HEK293 (cell line): ENCODE measurements at regions not wholly inside any gene's neighbourhood (a gene's known extent, or its start where the extent isn't known, plus 50 kb on each side); places are given as distances from the start of the nearest gene placed in this dataset.

Experiments used
- CTCF ChIA-PET: fragments of 350-600 bp; formaldehyde crosslinking; extraction: SDS; loops from one replicate; lab custom pipeline; 2021; ENCODE audit warnings: antibody characterized with exemption; lab: Yijun Ruan, JAX
- POLR2A ChIA-PET: fragments of 300-600 bp; formaldehyde crosslinking; extraction: SDS; loops from one replicate; lab custom pipeline; 2020; ENCODE audit warnings: antibody characterized with exemption, inconsistent platforms; lab: Yijun Ruan, JAX
- H3K27ac ChIP-seq: fragments of 200-500 bp; sonication (Bioruptor generic); 2 replicates; pipeline ENCODE4 v1.5.1; 2014; ENCODE audit warnings: low read depth, low read length, control low read depth, inconsistent platforms; ENCODE audit errors: extremely low read depth
- H3K36me3 ChIP-seq, 2 experiments: fragments of 200-500 bp in 1 of 2; sonication (Bioruptor generic) in 1 of 2; 1 replicate in 1 of 2; 2 replicates in 1 of 2; pipeline ENCODE4 v1.5.1; 2014 to 2017; ENCODE audit warnings: inconsistent platforms in 2 of 2, low read length in 2 of 2; ENCODE audit not compliant: control insufficient read depth in 2 of 2, insufficient read depth in 1 of 2
- H3K4me1 ChIP-seq: fragments of 200-500 bp; sonication (Bioruptor generic); 2 replicates; pipeline ENCODE4 v1.5.1; 2014; ENCODE audit warnings: mild to moderate bottlenecking, low read length, inconsistent platforms; ENCODE audit not compliant: control insufficient read depth, insufficient read depth
- H3K4me3 ChIP-seq: 2 replicates; pipeline ENCODE4 v1.5.1; 2011; ENCODE audit warnings: low read depth, mild to moderate bottlenecking, control low read depth, low read length, moderate library complexity
- H3K9me3 ChIP-seq: fragments of 200-500 bp; sonication (Bioruptor generic); 2 replicates; pipeline ENCODE4 v1.5.1; 2014; ENCODE audit warnings: low read depth, low read length, inconsistent platforms; ENCODE audit not compliant: control insufficient read depth, insufficient read depth
- KLF7 ChIP-seq: fragments of 450-650 bp; formaldehyde crosslinking; IDR thresholded peaks from 2 replicates; pipeline ENCODE4 v1.5.1; 2016; ENCODE audit warnings: missing biosample characterization, missing genetic modification characterization, borderline replicate concordance
- ZBTB21 ChIP-seq: fragments of 450-650 bp; formaldehyde crosslinking; IDR thresholded peaks from 2 replicates; pipeline ENCODE4 v1.5.1; 2017; ENCODE audit warnings: missing biosample characterization, missing genetic modification characterization
- ZFP3 ChIP-seq: fragments of 450-650 bp; formaldehyde crosslinking; IDR thresholded peaks from 2 replicates; pipeline ENCODE4 v1.5.1; 2016; ENCODE audit warnings: low read depth, missing biosample characterization, missing genetic modification characterization
- ZNF114 ChIP-seq: fragments of 450-650 bp; formaldehyde crosslinking; IDR thresholded peaks from 2 replicates; pipeline ENCODE4 v1.5.0; 2017; ENCODE audit warnings: missing biosample characterization, missing genetic modification characterization
- ZNF202 ChIP-seq: fragments of 450-650 bp; formaldehyde crosslinking; IDR thresholded peaks from 2 replicates; pipeline ENCODE4 v1.5.1; 2016; ENCODE audit warnings: missing biosample characterization, missing genetic modification characterization, borderline replicate concordance
- ZNF350 ChIP-seq: fragments of 450-650 bp; formaldehyde crosslinking; IDR thresholded peaks from 2 replicates; pipeline ENCODE4 v1.5.0; 2017; ENCODE audit warnings: missing biosample characterization, mild to moderate bottlenecking, missing genetic modification characterization
- ZNF37A ChIP-seq: fragments of 450-650 bp; IDR thresholded peaks from 2 replicates; pipeline ENCODE4 v1.5.1; 2018; ENCODE audit warnings: missing biosample characterization, missing genetic modification characterization
- ZNF416 ChIP-seq: fragments of 450-650 bp; formaldehyde crosslinking; IDR thresholded peaks from 2 replicates; pipeline ENCODE4 v1.5.1; 2016; ENCODE audit warnings: missing biosample characterization, missing genetic modification characterization
- ZNF423 ChIP-seq: fragments of 450-650 bp; formaldehyde crosslinking; IDR thresholded peaks from 2 replicates; pipeline ENCODE4 v1.5.1; 2016; ENCODE audit warnings: missing biosample characterization, missing genetic modification characterization
- ZNF549 ChIP-seq: fragments of 450-650 bp; IDR thresholded peaks from 2 replicates; pipeline ENCODE4 v1.5.1; 2018; ENCODE audit warnings: missing biosample characterization, missing genetic modification characterization, mild to moderate bottlenecking, inconsistent platforms, moderate library complexity
- ZNF701 ChIP-seq: fragments of 450-650 bp; formaldehyde crosslinking; IDR thresholded peaks from 2 replicates; pipeline ENCODE4 v1.5.1; 2016; ENCODE audit warnings: missing biosample characterization, missing genetic modification characterization
- TF ChIP-seq, protein P1 (sequence below): fragments of 450-650 bp; formaldehyde crosslinking; IDR thresholded peaks from 2 replicates; pipeline ENCODE4 v1.5.1; 2016; ENCODE audit warnings: missing biosample characterization, missing genetic modification characterization
- TF ChIP-seq, protein P2 (sequence below): fragments of 450-650 bp; formaldehyde crosslinking; IDR thresholded peaks from 2 replicates; pipeline ENCODE4 v1.5.1; 2016; ENCODE audit warnings: missing biosample characterization, missing genetic modification characterization
- TF ChIP-seq, protein P3 (sequence below): fragments of 450-650 bp; formaldehyde crosslinking; conservative IDR thresholded peaks from 2 replicates; pipeline ENCODE4 v1.5.1; 2016; ENCODE audit warnings: low read depth, missing biosample characterization, missing genetic modification characterization
- TF ChIP-seq, protein P4 (sequence below): fragments of 450-650 bp; formaldehyde crosslinking; IDR thresholded peaks from 2 replicates; pipeline ENCODE4 v1.5.1; 2017; ENCODE audit warnings: missing biosample characterization, missing genetic modification characterization
- TF ChIP-seq, protein P5 (sequence below): fragments of 450-650 bp; formaldehyde crosslinking; IDR thresholded peaks from 2 replicates; pipeline ENCODE4 v1.5.1; 2017; ENCODE audit warnings: missing biosample characterization, mild to moderate bottlenecking, missing genetic modification characterization, moderate library complexity
- TF ChIP-seq, protein P6 (sequence below): fragments of 450-650 bp; formaldehyde crosslinking; IDR thresholded peaks from 2 replicates; pipeline ENCODE4 v1.5.1; 2017; ENCODE audit warnings: missing biosample characterization, missing genetic modification characterization

DNA sequence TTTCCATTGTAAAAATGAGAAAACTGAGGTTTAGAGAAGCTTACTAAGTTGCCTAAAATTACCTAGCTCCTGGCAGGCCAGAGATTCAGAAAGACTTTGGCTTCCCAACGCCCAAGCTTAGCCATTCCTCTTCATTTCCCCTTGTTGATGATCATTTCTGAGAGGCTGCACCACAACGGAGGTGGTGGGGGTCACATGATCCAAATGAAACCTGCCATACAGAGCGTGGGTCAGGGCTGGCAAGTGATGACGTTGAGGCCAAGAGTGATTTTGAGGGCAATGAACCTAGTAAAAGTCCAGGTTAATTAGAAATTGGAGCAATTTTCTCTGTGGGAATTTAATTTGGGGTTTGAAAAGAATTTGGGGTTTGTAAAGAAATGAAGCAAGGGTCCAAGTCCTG, 109.9 kb downstream of the TMEM182 start:
- POLR2A ChIA-PET, result no interaction called here
- CTCF ChIA-PET, result interaction anchor here (0.6 to 4.0 kb wide), 4 partner anchors 17 to 494 kb away, joined by 3 to 42 read pairs (median 7); no protein-coding TSS in a partner anchor

More for the DNA sequence above, 109.9 kb downstream of the TMEM182 start:
- Histone ChIP-seq H3K4me3 (no peak overlapping the region), H3K27ac (no peak overlapping the region), H3K9me3 (no peaks in the 10 kb centered on the region), H3K36me3 (no peaks in the 10 kb centered on the region), H3K4me1 (no peaks in the 10 kb centered on the region)
- TF ChIP-seq, protein P1, sequence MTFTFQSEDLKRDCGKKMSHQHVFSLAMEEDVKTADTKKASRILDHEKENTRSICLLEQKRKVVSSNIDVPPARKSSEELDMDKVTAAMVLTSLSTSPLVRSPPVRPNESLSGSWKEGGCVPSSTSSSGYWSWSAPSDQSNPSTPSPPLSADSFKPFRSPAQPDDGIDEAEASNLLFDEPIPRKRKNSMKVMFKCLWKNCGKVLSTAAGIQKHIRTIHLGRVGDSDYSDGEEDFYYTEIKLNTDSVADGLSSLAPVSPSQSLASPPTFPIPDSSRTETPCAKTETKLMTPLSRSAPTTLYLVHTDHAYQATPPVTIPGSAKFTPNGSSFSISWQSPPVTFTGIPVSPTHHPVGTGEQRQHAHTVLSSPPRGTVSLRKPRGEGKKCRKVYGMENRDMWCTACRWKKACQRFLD (tag by site-specific recombination), result no peak
- no peak for TF ChIP-seq ZNF549 (tag by site-specific recombination)
- no peak for TF ChIP-seq ZNF114 (tag by site-specific recombination)
- TF ChIP-seq, protein P2, sequence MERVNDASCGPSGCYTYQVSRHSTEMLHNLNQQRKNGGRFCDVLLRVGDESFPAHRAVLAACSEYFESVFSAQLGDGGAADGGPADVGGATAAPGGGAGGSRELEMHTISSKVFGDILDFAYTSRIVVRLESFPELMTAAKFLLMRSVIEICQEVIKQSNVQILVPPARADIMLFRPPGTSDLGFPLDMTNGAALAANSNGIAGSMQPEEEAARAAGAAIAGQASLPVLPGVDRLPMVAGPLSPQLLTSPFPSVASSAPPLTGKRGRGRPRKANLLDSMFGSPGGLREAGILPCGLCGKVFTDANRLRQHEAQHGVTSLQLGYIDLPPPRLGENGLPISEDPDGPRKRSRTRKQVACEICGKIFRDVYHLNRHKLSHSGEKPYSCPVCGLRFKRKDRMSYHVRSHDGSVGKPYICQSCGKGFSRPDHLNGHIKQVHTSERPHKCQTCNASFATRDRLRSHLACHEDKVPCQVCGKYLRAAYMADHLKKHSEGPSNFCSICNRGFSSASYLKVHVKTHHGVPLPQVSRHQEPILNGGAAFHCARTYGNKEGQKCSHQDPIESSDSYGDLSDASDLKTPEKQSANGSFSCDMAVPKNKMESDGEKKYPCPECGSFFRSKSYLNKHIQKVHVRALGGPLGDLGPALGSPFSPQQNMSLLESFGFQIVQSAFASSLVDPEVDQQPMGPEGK (tag by site-specific recombination), result no peak
- TF ChIP-seq ZNF37A, result no peak
- TF ChIP-seq, protein P3, sequence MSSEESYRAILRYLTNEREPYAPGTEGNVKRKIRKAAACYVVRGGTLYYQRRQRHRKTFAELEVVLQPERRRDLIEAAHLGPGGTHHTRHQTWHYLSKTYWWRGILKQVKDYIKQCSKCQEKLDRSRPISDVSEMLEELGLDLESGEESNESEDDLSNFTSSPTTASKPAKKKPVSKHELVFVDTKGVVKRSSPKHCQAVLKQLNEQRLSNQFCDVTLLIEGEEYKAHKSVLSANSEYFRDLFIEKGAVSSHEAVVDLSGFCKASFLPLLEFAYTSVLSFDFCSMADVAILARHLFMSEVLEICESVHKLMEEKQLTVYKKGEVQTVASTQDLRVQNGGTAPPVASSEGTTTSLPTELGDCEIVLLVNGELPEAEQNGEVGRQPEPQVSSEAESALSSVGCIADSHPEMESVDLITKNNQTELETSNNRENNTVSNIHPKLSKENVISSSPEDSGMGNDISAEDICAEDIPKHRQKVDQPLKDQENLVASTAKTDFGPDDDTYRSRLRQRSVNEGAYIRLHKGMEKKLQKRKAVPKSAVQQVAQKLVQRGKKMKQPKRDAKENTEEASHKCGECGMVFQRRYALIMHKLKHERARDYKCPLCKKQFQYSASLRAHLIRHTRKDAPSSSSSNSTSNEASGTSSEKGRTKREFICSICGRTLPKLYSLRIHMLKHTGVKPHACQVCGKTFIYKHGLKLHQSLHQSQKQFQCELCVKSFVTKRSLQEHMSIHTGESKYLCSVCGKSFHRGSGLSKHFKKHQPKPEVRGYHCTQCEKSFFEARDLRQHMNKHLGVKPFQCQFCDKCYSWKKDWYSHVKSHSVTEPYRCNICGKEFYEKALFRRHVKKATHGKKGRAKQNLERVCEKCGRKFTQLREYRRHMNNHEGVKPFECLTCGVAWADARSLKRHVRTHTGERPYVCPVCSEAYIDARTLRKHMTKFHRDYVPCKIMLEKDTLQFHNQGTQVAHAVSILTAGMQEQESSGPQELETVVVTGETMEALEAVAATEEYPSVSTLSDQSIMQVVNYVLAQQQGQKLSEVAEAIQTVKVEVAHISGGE, result no peak
- TF ChIP-seq ZFP3 (tag by site-specific recombination), result no peak
- TF ChIP-seq, protein P4, sequence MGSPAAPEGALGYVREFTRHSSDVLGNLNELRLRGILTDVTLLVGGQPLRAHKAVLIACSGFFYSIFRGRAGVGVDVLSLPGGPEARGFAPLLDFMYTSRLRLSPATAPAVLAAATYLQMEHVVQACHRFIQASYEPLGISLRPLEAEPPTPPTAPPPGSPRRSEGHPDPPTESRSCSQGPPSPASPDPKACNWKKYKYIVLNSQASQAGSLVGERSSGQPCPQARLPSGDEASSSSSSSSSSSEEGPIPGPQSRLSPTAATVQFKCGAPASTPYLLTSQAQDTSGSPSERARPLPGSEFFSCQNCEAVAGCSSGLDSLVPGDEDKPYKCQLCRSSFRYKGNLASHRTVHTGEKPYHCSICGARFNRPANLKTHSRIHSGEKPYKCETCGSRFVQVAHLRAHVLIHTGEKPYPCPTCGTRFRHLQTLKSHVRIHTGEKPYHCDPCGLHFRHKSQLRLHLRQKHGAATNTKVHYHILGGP, result no peak
- TF ChIP-seq ZNF416 (tag by site-specific recombination), result no peak
- TF ChIP-seq ZBTB21 (tag by site-specific recombination), result no peak
- no peak for TF ChIP-seq ZNF350 (tag by site-specific recombination)
- no peak for TF ChIP-seq ZNF202 (tag by site-specific recombination)
- TF ChIP-seq, protein P5, sequence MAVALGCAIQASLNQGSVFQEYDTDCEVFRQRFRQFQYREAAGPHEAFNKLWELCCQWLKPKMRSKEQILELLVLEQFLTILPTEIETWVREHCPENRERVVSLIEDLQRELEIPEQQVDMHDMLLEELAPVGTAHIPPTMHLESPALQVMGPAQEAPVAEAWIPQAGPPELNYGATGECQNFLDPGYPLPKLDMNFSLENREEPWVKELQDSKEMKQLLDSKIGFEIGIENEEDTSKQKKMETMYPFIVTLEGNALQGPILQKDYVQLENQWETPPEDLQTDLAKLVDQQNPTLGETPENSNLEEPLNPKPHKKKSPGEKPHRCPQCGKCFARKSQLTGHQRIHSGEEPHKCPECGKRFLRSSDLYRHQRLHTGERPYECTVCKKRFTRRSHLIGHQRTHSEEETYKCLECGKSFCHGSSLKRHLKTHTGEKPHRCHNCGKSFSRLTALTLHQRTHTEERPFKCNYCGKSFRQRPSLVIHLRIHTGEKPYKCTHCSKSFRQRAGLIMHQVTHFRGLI (tag by site-specific recombination), result no peak
- no peak for TF ChIP-seq ZNF701 (tag by site-specific recombination)
- TF ChIP-seq, protein P6, sequence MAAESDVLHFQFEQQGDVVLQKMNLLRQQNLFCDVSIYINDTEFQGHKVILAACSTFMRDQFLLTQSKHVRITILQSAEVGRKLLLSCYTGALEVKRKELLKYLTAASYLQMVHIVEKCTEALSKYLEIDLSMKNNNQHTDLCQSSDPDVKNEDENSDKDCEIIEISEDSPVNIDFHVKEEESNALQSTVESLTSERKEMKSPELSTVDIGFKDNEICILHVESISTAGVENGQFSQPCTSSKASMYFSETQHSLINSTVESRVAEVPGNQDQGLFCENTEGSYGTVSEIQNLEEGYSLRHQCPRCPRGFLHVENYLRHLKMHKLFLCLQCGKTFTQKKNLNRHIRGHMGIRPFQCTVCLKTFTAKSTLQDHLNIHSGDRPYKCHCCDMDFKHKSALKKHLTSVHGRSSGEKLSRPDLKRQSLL (tag by site-specific recombination), result no peak
- TF ChIP-seq KLF7 (tag by site-specific recombination), result no peak
- no peak for TF ChIP-seq ZNF423 (tag by site-specific recombination)
